Body of pancreas (tissue), 4 donors: ENCODE measurements at regions not wholly inside any gene's neighbourhood (a gene's known extent, or its start where the extent isn't known, plus 50 kb on each side); places are given as distances from the start of the nearest gene placed in this dataset.

Experiments used
- POLR2A ChIP-seq, 3 donors: fragments of 450-650 bp; IDR thresholded peaks; one replicate each; pipeline ENCODE4 v1.6.1; 2016; ENCODE audit warnings: antibody characterized with exemption in 3 of 3, mild to moderate bottlenecking in 2 of 3
- TF ChIP-seq, protein P1 (sequence below), 7 experiments: fragments of 450-650 bp in 4 of 7; fragments of 200-600 bp in 3 of 7; sonication (generic) in 3 of 7; IDR thresholded peaks; one replicate each; pipeline ENCODE4 v1.5.1; 2016 to 2019; ENCODE audit warnings: antibody characterized with exemption in 7 of 7

DNA sequence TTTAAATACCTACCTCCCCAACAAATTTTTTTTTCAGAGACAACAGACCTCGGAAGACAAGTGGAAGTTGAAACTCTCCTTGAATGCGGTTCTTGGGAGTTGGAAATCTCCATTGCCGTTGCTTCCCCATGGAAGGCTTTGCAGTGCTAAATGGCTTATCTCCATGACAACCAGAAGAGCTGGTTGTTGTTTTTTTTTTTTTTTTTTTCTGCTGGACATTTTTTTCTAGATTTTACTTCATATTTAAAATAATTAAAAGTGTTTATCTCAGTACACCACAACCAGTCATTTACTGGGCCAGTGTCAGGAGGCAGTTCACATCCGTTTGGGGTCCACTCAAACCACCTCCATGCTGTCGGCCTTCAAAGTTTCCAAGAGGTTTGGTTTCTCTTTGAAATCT lies 348.5 kb upstream of the PRKCQ start:
- TF ChIP-seq, protein P1, sequence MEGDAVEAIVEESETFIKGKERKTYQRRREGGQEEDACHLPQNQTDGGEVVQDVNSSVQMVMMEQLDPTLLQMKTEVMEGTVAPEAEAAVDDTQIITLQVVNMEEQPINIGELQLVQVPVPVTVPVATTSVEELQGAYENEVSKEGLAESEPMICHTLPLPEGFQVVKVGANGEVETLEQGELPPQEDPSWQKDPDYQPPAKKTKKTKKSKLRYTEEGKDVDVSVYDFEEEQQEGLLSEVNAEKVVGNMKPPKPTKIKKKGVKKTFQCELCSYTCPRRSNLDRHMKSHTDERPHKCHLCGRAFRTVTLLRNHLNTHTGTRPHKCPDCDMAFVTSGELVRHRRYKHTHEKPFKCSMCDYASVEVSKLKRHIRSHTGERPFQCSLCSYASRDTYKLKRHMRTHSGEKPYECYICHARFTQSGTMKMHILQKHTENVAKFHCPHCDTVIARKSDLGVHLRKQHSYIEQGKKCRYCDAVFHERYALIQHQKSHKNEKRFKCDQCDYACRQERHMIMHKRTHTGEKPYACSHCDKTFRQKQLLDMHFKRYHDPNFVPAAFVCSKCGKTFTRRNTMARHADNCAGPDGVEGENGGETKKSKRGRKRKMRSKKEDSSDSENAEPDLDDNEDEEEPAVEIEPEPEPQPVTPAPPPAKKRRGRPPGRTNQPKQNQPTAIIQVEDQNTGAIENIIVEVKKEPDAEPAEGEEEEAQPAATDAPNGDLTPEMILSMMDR (IDR thresholded peaks at IDR 0.05): no peak
- no peak for TF ChIP-seq POLR2A (IDR thresholded peaks at IDR 0.05)
